ENCODE measurements at regions not wholly inside any gene's neighbourhood (a gene's known extent, or its start where the extent isn't known, plus 50 kb on each side); places are given as distances from the start of the nearest gene placed in this dataset.
"Not testable (repeated sequence)": the region's sequence is repeated elsewhere in the genome, so short reads cannot be mapped to it uniquely, and the experiment has no call there.

DNA sequence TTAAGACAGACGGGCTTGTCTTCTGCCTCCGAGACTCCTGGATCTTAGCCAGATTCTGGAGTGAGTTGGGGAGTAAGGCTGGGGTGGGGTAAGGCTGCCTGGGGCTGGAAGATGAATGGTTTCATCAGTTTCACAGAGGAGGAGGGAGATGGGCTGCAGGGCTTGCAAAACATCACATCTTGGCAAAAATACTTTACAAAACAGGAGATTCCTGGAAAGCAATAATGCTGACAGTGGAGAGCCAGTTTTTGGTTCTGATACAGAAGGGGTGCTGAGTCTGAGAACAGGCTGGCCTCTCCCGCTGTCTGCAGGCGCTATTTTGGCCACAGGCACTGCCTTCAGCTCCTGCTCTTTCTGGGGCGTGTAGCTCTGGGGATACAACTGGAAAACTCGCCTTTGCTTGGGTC is 83.4 kb upstream of the KCNE2 start:
- TF ChIP-seq CTCF (IDR thresholded peaks at IDR 0.05): no peak
- no peaks in the 10 kb centered on the region for H3K27me3 ChIP-seq (ENCODE audit: low read depth)
- no peaks in the 10 kb centered on the region for H3K9me3 ChIP-seq
- DNase-seq (no peak), ATAC-seq (peak; percentile 21 to 70)
- H3K4me1 ChIP-seq: no peaks in the 10 kb centered on the region
- intact Hi-C loops (cut with DNase I): no loop called here
- no peaks in the 10 kb centered on the region for H3K36me3 ChIP-seq
- H3K27ac ChIP-seq: no peak overlapping the region
- no peak overlapping the region for H3K4me3 ChIP-seq

DNA sequence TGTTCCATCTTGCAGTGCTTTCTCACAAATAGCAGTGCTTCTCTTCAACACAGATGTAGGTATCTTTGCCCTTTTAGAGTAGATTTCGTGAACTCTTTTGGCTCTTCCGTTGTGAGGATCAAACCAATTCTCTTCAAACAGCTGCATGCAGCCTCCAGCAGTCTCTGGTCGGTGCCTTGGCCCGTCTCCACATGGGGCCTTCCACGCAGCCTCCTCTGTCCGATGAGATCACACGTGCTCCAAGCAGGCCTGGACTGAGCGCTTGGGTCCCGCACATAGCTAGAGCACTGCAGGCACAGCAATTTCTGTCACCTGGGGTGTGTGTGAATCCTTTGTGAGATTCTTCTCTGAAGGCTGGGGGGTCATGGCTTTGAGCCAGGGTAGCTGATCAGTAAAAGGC is 82.8 kb upstream of the KCNE2 start:
- Histone ChIP-seq H3K27ac (no peak overlapping the region), H3K27me3 (ENCODE audit: low read depth) (no peaks in the 10 kb centered on the region), H3K9me3 (no peaks in the 10 kb centered on the region), H3K4me1 (no peaks in the 10 kb centered on the region), H3K36me3 (no peaks in the 10 kb centered on the region), H3K4me3 (no peak overlapping the region)
- no peak for TF ChIP-seq CTCF (IDR thresholded peaks at IDR 0.05)
- DNase-seq (no peak), ATAC-seq (peak in 1 of 2 donors; percentile 18)
- intact Hi-C loops (cut with DNase I): no loop called here

GRCh38 chr21:34282223-34282622 is 81.6 kb upstream of the KCNE2 start:
- no peak overlapping the region for H3K4me3 ChIP-seq
- intact Hi-C loops (cut with DNase I): no loop called here
- DNase-seq: no peak
- ATAC-seq: no peak
- H3K36me3 ChIP-seq: no peaks in the 10 kb centered on the region
- H3K27me3 ChIP-seq (ENCODE audit: low read depth): no peaks in the 10 kb centered on the region
- TF ChIP-seq CTCF (IDR thresholded peaks at IDR 0.05): no peak
- no peaks in the 10 kb centered on the region for H3K4me1 ChIP-seq
- no peak overlapping the region for H3K27ac ChIP-seq
- H3K9me3 ChIP-seq: no peaks in the 10 kb centered on the region

DNA sequence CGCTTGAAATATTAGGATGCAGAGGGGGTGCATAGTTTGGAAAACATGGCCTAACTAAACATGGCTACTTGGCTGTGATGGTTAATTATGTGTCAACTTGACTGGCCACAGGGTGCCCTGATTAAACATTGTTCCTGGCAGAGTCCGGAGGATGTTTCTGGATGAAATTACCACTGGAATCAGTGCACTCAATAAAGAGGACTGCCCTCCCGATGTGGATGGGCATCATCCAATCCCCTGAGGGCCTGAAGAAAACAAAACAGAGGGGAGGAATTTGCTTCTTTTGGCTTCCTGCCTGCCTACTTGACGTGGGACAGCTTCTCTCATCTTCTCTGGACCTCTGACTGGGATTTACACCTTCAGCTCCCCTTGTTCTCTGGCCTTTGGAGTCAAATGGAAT is 79.1 kb upstream of the KCNE2 start:
- H3K36me3 ChIP-seq: no peaks in the 10 kb centered on the region
- intact Hi-C loops (cut with DNase I): no loop called here
- H3K4me1 ChIP-seq: no peaks in the 10 kb centered on the region
- no peak for DNase-seq
- no peak for ATAC-seq
- no peaks in the 10 kb centered on the region for H3K27me3 ChIP-seq (ENCODE audit: low read depth)
- H3K9me3 ChIP-seq: peaks cover 11% of the 10 kb centered on the region
- H3K27ac ChIP-seq: no peak overlapping the region
- no peak overlapping the region for H3K4me3 ChIP-seq
- no peak for TF ChIP-seq CTCF (IDR thresholded peaks at IDR 0.05)

DNA sequence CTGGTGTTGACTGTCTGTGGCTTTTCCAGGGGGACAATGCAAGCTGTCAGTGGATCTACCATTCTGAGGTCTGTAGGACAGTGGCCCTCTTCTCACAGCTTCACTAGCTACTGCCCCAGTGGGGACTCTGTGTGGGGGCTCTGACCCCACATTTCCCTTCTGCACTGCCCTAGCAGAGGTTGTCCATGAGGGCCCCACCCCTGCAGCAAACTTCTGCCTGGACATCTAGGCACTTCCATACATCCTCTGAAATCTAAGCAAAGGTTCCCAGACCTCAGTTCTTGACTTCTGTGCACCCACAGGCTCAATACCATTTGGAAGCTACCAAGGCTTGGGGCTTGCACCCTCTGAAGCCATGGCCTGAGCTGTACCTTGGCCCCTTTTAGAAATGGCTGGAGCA is 75.8 kb upstream of the KCNE2 start:
- H3K27ac ChIP-seq; H3K36me3 ChIP-seq; intact Hi-C loops (cut with DNase I); DNase-seq; H3K4me3 ChIP-seq; ATAC-seq; H3K27me3 ChIP-seq (ENCODE audit: low read depth); H3K4me1 ChIP-seq: not testable (repeated sequence)
- peaks cover 11% of the 10 kb centered on the region for H3K9me3 ChIP-seq

GRCh38 chr21:34289856-34290255 is 74.0 kb upstream of the KCNE2 start:
- Histone ChIP-seq H3K4me1 (no peaks in the 10 kb centered on the region), H3K36me3 (no peaks in the 10 kb centered on the region), H3K27me3 (ENCODE audit: low read depth) (no peaks in the 10 kb centered on the region), H3K4me3 (no peak overlapping the region), H3K27ac (no peak overlapping the region), H3K9me3 (peaks cover 11% of the 10 kb centered on the region)
- intact Hi-C loops (cut with DNase I): no loop called here
- no peak for DNase-seq
- TF ChIP-seq CTCF (IDR thresholded peaks at IDR 0.05): no peak
- no peak for ATAC-seq

Measured in lower lobe of right lung (tissue), 2 donors.